DMS 273 treated with DMSO at 0.1 percent for 48 hours (cell line): ENCODE measurements at regions not wholly inside any gene's neighbourhood (a gene's known extent, or its start where the extent isn't known, plus 50 kb on each side); places are given as distances from the start of the nearest gene placed in this dataset.

Experiments
- DNase-seq: peaks from one replicate; lab custom pipeline; 2025; lab: John Stamatoyannopoulos, UW

GRCh38 chr13:80666782-80667552 lies 326.0 kb upstream of the SPRY2 start:
- no peak for DNase-seq

GRCh38 chr13:80665792-80666333 lies 324.9 kb upstream of the SPRY2 start:
- no peak for DNase-seq

GRCh38 chr13:80664950-80665349 lies 324.0 kb upstream of the SPRY2 start:
- no peak for DNase-seq

- DNase-seq, result no peak
Measured at GRCh38 chr13:80663788-80664187, 322.9 kb upstream of the SPRY2 start.

- no peak for DNase-seq
Measured at GRCh38 chr13:80658705-80659104, 317.8 kb upstream of the SPRY2 start.

GRCh38 chr13:80656512-80656904 lies 315.6 kb upstream of the SPRY2 start:
- DNase-seq, result no peak

- DNase-seq, result no peak
Measured at GRCh38 chr13:80655778-80656511, 315.0 kb upstream of the SPRY2 start.

- DNase-seq, result no peak
Measured at GRCh38 chr13:80654638-80655249, 313.8 kb upstream of the SPRY2 start.

- DNase-seq, result no peak
Measured at GRCh38 chr13:80649274-80649673, 308.3 kb upstream of the SPRY2 start.

- DNase-seq, result no peak
Measured at GRCh38 chr13:80642641-80643040, 301.7 kb upstream of the SPRY2 start.

- no peak for DNase-seq
Measured at GRCh38 chr13:80633251-80633650, 292.3 kb upstream of the SPRY2 start.

- no peak for DNase-seq
Measured at GRCh38 chr13:80630685-80631121, 289.8 kb upstream of the SPRY2 start.

- DNase-seq, result no peak
Measured at GRCh38 chr13:80618781-80619180, 277.9 kb upstream of the SPRY2 start.

- DNase-seq, result no peak
Measured at GRCh38 chr13:80612804-80613203, 271.9 kb upstream of the SPRY2 start.

- DNase-seq, result no peak
Measured at GRCh38 chr13:80611310-80611709, 270.4 kb upstream of the SPRY2 start.

GRCh38 chr13:80605716-80606115 lies 264.8 kb upstream of the SPRY2 start:
- DNase-seq, result no peak

- no peak for DNase-seq
Measured at GRCh38 chr13:80605011-80605410, 264.1 kb upstream of the SPRY2 start.

- DNase-seq, result no peak
Measured at GRCh38 chr13:80604098-80604497, 263.2 kb upstream of the SPRY2 start.

- DNase-seq, result no peak
Measured at GRCh38 chr13:80603351-80603750, 262.4 kb upstream of the SPRY2 start.

- no peak for DNase-seq
Measured at GRCh38 chr13:80599765-80600164, 258.8 kb upstream of the SPRY2 start.

GRCh38 chr13:80598189-80598588 lies 257.3 kb upstream of the SPRY2 start:
- DNase-seq, result no peak

- no peak for DNase-seq
Measured at GRCh38 chr13:80591976-80592740, 251.2 kb upstream of the SPRY2 start.
